GM21381 (cell line): ENCODE measurements at regions not wholly inside any gene's neighbourhood (a gene's known extent, or its start where the extent isn't known, plus 50 kb on each side); places are given as distances from the start of the nearest gene placed in this dataset.
"Not testable (repeated sequence)": the region's sequence is repeated elsewhere in the genome, so short reads cannot be mapped to it uniquely, and the experiment has no call there.

ENCODE experiments used
- ATAC-seq: cut with Tn5 transposase; IDR thresholded peaks from one replicate; pipeline ENCODE4 v1.9.1; 2021; ENCODE audit warnings: mild to moderate bottlenecking, moderate library complexity; ENCODE audit not compliant: unreplicated experiment

DNA sequence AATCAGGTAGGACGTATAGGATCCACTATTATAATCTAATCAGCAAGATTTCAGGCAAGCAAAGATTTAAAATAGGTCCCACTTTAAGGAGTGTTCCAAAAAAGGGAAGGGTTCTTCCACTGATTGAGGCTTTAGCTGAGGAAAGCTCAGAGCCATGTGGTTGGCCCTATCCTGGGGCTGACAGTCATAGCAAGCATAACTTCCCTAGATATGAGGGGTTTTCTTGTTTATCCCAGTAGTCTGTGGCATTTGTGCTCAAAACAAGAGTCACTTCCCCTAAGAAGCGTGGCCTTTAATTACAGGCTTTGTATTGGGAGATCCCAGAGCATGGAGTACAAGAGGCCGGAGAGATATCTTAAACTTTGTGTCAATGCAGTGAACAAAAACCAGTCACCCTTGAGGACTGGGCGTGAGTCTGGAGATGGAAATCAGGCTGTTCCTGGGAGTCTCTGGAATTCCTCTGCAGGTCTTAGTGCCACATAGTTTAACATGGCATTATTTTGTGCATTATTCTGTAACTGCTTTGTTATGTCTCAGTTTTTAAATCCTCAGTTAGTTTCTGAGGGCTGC, 136.9 kb upstream of the FBXO11 start:
- no peak for ATAC-seq

DNA sequence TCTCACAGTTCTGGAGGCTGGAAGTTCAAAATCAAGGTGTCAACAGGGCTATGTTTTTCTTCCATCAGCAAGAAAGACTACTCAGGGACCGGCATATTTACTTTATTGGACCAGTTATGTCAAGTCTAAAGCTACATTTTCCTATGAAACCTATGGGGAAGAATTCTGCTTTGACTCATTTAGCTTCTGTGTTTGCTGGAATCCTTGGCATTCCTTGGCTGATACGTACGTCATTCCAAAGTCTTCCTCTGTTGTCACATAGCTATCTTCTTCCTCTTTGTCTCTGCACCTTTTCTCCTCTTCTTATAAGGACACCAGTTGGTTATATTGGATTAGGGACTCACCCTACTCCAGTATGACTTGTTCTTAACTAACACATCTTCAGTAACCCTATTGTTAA, 137.4 kb upstream of the FBXO11 start:
- no peak for ATAC-seq

DNA sequence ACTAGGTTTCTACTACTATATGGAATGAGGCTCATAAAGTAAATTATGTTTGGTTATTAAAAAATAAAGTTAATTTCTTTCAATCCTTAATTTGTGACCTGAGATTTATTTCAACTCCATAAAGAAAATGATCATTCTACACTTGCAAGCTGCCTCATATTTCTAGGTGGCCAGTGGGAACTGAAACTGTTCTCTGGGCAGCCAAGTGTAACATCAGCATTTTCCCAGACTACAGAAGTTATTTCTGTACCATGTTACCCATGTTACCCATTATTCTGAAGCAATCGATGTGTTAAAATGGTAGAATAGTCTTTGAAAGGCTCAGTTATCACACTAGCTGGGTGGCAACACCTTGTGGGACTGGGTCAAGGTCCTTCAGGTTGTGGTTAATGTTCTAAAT, 139.3 kb upstream of the FBXO11 start:
- no peak for ATAC-seq

DNA sequence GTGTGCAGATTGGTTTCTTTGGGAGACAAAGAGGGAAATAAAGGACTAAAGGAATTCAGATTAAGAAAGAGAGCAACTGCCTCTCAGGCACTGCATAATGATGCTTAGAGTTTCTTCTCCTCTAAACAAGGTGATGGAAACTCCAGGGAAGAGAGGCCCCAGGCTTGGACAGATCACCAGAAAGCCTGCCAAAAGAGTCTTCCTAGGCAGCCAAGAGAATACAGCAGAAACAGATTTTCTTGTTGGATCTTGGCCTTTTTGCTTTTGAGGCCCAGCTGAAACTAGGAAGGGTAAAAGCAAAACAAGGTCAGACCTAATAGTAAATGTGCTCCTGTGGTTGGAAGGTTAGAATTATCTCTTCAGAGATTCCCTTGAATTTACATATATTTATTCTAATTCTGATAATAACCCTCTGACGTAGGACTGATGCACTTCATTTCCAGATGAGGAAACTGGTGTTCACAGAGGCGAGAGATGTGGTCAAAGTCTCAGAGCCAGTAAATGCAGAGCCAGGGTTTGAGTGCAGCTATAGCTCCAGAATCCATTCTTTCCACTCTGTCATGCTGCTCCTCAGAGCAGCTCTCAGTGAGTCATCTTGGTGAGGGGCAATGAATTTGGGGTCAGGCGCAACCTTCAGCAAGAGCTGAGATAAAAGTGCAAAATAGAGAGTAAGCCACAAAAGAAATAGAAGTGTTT, 142.3 kb upstream of the FBXO11 start:
- no peak for ATAC-seq

DNA sequence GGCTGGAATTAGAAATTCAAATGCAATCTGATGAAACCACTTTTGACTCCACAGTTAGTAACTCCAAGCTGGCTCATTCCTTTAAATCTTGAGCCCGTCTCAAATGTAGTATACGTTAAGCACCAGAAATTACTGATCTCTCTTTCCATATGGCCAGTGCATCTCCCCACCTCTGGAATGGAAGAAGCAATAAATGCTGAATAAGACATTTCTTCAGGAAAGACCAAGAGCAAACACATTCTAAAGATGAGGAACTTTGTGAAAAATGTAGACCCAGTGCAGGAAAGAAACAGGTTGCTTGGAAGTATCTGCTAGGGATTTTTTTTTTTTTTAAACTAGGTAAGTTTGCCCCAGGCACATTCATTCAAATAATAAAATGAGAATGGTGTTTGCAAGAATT, 143.1 kb upstream of the FBXO11 start:
- no peak for ATAC-seq

DNA sequence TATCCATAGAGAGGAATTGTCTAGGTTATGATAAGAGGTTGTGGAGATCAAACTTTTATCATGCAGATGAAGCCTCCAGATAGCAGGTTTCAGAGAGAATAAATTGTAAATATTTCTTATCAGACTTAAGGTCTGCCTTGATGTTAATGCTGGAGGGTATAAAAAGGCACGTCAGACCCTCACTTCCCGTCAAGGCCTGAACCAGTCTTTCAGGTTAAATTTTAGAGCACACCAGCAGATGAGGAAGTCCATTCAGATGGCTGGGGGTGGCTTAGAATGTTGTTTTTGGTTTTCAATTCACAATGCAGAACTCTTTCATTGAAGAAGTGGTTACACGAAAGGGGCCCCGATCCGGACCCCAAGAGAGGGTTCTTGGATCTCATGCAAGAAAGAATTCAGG, 144.4 kb upstream of the FBXO11 start:
- no peak for ATAC-seq

DNA sequence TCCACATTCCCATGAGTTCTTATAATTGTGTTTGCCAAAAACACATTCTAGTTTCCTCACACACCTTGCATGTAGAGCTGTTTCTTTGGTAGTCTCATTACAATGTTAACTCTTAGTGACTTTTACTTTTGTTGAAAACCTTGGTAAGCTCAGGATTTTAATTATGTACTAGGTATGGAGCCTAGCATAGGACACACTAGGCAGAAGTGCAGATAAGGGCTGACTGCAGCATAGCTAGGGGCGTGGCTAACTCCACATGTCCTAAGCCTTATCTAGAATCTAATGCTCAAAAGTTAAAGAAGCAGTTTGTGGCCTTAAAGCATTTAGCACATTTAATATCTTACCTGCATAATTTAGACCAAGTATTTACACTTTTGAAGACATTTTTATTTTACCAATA, 153.7 kb upstream of the FBXO11 start:
- ATAC-seq = no peak

DNA sequence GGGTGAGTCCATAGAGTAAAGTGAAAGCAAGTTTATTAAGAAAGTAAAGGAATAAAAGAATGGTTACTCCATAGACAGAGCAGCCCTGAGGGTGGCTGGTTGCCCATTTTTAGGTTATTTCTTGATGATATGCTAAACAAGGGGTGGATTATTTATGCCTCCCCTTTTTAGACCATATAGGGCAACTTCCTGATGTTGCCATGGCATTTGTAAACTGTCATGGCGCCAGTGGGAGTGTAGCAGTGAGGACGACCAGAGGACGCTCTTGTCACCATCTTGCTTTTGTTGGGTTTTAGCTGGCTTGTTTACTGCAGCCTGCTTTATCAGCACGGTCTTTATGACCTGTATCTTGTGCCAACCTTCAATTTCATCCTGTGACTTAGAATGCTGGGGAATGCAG, 155.4 kb upstream of the FBXO11 start:
- not testable (repeated sequence) for ATAC-seq

DNA sequence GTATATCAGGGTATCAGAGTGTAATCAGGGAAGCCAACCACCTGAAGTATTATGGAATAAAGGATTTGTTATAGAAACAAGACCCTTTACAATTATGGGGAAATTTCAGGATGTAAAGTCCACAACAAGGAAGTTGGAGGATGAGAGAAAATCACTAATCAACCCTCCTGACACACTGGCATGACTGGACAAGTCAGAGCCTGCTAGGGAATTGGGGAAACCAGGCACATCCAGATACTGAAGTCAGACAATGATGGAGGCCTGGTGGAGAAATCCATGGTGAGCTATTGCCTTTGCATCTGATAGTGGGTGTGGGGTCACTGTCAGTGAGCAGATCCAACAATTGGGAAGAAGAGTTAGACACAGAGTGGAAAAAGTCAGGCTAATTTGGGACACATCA, 158.8 kb upstream of the FBXO11 start:
- no peak for ATAC-seq

DNA sequence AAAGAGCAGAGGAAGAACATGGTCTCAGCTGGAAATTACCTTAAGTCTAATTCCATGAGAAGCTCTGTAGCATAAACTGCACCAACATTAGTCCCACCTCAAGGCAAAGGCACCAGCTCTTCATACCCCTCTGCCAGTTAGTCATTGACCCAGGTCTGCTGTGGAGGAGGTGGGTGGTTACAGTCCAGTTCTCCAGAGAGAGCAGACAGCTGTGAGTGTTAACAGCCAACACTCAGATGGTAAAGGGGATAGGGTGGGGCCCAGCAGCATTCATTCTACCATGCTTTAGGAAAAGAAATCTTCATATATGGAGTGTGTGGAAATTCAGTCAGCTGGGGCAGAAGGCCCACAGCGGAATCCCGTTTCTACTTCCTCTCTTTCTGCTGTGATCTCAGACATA, 159.7 kb upstream of the FBXO11 start:
- no peak for ATAC-seq

DNA sequence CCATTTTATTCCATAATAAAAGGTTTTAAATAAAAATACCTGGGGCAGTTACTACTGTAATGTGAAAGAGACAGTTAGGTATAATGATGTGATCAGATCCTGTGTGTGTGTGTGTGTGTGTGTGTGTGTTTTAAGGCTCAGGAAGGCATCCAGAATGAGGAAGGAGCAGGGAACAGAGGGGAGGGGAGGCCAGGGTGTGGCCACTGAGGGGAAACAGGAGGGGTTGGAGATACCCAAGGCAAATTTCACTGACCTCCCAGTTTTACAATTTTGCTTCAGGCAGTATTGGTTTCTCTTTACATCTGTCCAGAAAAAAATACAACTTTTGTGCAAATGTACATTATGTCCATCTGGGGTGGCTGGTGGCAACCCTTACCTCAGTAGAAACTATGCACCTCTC, 163.5 kb upstream of the FBXO11 start:
- ATAC-seq = no peak

DNA sequence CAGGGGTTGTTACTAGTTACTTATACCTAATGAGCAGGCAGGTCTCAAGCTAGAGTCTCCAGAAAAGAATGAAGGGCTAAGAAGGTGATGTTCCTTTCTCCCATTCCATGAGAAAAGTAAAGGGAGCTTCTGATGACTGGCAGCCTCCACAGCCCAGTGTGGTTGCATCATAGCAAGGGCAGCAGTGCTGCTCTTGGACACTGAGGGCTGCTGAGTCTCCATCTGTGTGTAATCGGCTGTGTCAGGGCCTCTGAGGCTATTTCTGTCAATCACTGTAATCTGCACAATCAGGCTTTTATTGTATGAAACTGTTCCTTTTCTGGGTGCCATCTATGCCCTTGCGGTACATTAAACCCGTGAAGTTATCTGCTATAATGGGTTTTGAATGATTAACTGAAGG, 164.1 kb upstream of the FBXO11 start:
- ATAC-seq = no peak

DNA sequence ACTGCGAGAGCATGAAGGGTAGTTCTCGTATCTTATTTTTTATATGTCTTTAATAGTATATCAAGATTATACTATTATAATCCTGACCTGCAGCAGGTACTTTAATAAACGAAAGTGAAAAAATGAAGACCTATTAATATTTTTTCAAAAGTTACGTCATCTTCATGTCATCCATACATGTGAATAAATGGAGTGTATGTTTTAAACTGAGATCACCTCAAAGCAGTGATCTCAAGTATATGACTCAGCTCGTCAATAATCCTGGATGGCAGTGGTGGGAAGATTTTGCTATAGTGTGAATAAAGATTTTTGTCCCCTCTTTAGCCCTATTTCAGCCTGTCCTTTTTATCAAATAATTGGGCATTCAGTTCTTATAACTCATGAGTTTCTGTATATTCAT, 166.3 kb upstream of the FBXO11 start:
- no peak for ATAC-seq

DNA sequence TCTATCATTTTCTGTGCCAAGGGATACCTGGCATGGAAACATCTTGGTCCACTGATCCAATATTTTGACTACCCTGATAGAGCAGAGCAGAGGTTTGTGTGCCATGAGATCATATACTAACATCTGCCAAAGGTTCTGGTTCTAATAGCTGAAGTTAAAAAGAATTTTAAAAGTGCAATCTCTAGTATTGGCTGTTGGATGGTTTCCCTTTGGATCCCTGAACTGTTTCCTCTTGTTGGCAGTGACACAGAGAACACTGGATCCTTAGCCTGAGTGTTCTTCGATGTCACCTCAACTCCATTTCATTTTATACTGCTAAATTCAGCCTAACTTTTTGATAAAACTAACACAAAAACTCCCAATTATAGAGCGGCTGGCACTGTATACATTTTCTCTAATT, 169.3 kb upstream of the FBXO11 start:
- ATAC-seq = no peak

DNA sequence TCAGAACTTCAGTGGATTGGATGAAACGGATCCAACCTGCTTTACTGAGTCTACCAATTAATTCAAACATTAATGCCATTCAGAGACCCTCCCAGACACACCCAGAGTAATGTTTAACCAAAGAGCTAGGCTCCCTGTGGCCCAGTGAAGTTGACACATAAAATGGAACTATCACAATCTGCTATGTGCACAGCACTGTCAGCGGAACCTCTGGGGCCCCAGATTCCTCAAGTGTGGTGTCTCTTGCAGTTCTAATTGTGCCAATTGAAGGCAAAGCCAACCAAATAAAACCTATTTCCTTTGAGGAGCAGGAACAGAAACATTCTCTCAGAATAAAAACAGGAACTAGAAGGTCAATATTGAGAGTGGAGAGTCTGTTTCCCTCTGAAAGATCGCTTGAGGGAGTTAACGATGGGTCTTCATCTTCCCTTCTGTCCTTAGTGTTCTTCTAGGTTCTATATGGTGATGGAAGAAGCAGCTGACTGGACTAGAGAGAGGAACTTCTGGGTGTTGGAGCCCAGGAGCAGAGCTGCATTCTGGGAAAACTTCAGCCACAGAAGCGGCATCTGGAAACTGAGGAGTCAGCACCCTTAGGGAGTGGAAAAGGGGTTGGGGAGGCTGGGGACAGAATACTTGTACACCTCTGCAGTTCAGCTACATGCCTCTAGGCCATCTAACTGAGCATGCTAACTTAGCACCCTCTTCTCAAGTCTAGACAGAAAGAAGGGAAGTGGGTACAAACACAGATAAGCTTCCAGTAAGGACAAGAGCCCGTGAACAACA, 174.4 kb upstream of the FBXO11 start:
- no peak for ATAC-seq

DNA sequence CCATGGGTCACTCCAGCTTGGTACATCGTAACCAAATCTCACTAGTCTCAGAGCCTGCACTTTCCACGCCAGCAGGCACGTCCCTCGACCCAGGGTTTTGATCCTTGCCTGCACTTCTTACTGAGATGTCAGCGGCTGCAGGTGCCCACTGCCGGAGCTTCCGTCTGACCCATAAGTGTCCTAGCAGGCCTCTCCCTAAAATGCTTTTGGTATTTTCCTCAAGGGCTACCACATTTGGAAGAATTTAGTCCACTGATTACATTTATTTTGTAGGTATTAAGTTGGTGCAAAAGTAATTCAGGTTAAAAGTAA, 175.0 kb upstream of the FBXO11 start:
- no peak for ATAC-seq

DNA sequence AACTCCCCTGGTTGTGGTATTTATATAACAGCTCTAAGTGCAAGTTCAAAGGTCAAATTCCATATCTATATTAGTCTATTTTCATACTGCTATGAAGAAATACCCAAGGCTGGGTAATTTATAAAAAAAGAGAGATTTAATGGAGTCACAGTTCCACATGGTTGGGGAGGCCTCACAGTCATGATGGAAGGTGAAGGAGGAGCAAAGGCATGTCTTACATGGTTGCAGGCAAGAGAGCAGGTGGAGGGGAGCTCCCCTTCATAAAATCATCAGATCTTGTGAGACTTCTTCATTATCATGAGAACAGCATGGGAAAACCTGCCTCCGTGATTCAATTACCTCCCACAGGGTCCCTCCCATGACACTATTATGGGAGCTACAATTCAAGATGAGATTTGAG, 179.6 kb upstream of the FBXO11 start:
- no peak for ATAC-seq

DNA sequence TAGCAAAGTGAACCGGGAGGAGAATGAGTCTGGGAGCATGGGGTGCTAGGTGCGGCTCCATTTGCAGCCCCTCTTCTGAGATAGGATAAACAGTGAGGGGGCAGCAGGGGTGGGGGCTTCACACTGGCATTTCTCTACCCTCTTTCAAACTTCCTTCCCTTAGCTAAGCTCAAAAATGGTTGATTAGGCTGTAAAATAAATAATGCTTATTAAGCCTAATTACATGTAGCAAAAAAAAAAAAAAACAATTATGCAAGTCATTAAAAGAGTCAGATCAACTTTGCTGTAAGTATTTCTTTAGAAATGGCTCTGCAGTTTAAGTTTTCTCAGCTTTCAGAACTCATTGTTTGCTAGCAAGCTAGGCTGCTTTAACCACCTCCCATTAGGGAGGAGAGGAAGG, 182.7 kb upstream of the FBXO11 start:
- ATAC-seq = no peak

DNA sequence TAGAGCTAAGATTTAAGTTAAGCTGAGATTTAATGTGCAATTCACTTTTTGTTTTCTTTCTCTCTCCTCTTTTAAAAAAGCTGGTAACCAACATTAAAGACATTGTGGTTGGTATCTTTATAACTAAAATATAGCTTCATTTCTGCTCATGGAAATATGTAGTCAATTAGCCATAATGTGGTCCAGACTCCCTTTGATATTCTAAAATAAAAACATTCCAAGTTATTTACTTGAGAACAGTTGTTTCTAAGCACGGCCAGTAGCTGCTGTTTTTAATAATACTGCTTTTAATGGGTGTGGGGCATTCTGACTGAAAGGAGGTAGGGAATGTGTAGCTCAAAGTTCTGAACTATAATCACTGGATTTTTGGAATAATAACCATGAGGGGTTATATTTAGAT, 183.3 kb upstream of the FBXO11 start:
- ATAC-seq = no peak

DNA sequence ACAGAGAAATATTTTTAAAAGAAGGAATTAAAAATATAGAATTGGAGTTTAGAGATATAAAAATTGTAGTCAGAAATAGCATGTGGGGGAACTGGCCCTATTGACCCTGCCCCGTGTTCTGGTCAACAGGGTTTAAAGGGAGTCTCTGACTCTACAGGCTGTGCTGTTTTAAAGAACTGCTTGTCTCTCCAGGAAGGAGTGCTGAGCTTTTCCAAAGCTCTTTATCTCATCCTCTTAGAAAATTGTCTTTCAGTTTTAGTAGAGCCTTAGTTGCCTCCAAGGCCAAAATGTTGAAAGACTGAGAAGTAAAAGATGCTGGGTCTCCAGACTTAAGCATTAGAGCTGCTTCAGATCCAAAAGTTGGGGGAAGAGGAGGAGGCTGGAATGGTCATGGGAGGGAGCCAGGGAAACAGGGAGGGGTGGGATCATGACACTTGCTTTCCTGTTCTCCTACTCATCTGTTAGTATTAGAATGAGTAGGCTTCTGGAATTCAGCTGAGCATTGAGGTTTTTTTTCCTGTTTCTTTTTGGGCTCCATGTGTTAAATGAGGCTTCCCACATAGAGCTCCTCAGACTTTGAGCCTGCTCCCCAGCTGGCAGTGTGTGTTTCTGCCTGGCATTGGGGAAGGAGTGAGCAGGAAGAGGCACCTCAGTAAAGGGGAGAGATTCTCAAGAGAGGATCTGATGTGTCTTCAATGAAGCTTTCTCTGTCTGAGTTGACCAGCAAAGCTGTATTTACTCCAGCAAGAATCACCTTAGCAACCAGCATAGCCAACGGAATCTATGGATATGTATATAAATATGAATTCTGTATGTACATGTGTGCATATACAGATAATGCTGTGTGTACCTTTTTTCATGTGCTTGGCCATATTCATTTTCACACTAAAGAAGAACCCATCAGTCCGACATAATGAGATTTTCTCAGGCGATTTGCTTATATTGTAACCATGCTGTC, 186.8 kb upstream of the FBXO11 start:
- ATAC-seq = no peak

DNA sequence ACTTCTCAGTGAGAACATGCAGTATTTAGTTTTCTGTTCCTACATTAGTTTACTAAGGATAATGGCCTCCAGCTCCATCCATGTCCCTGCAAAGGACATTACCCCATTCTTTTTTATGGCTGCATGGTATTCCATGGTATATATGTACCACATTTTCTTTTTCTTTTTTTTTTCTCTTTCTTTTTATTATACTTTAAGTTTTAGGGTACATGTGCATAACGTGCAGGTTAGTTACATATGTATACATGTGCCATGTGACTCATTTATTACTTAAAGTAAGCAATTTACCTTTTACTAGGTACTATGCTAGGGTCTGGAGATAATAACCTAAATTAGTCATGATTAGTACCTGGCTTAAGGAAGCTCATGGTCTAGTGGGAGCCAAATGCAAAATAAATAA, 190.5 kb upstream of the FBXO11 start:
- not testable (repeated sequence) for ATAC-seq
